NCI-H1694 (cell line): ENCODE measurements at regions not wholly inside any gene's neighbourhood (a gene's known extent, or its start where the extent isn't known, plus 50 kb on each side); places are given as distances from the start of the nearest gene placed in this dataset.

Experiments
- DNase-seq: peaks from one replicate; lab custom pipeline; 2025; lab: John Stamatoyannopoulos, UW

GRCh38 chr14:75370416-75371205 is 57.2 kb upstream of the JDP2 start:
- DNase-seq = no peak

- DNase-seq = no peak
Observed at GRCh38 chr14:75371297-75371696, 56.5 kb upstream of the JDP2 start.

- no peak for DNase-seq
Observed at GRCh38 chr14:75372260-75372659, 55.6 kb upstream of the JDP2 start.

GRCh38 chr14:75373133-75373532 is 54.7 kb upstream of the JDP2 start:
- DNase-seq = no peak

- no peak for DNase-seq
Observed at GRCh38 chr14:75373616-75374015, 54.2 kb upstream of the JDP2 start.

GRCh38 chr14:75374911-75375310 is 52.9 kb upstream of the JDP2 start:
- DNase-seq = no peak

- no peak for DNase-seq
Observed at GRCh38 chr14:75375983-75376382, 51.8 kb upstream of the JDP2 start.
